Mesothelial cell of epicardium (in vitro differentiated cells): ENCODE measurements at regions not wholly inside any gene's neighbourhood (a gene's known extent, or its start where the extent isn't known, plus 50 kb on each side); places are given as distances from the start of the nearest gene placed in this dataset.

ENCODE experiments used
- DNase-seq, 2 experiments: peaks; one replicate each; pipeline ENCODE4 v3.0.0; 2021; ENCODE audit warnings: low spot score in 2 of 2; ENCODE audit not compliant: unreplicated experiment in 2 of 2
- H3K27ac Mint-ChIP-seq: 2 replicates; pipeline ENCODE4 v1.8.0; 2021; ENCODE audit warnings: mixed read lengths
- H3K27me3 Mint-ChIP-seq: 2 replicates; pipeline ENCODE4 v1.8.0; 2021; ENCODE audit warnings: low read depth, mixed read lengths
- H3K36me3 Mint-ChIP-seq: 2 replicates; pipeline ENCODE4 v1.8.0; 2021; ENCODE audit warnings: mixed read lengths
- H3K4me1 Mint-ChIP-seq: 2 replicates; pipeline ENCODE4 v1.8.0; 2021; ENCODE audit warnings: mixed read lengths
- H3K4me3 Mint-ChIP-seq: 2 replicates; pipeline ENCODE4 v1.8.0; 2021; ENCODE audit warnings: mild to moderate bottlenecking, moderate library complexity, mixed read lengths
- H3K9me3 Mint-ChIP-seq: 2 replicates; pipeline ENCODE4 v1.8.0; 2021; ENCODE audit warnings: mixed read lengths
- CTCF ChIP-seq: fragments of 200-600 bp; sonication (generic); IDR thresholded peaks from one replicate; pipeline ENCODE4 v1.5.0; 2021; ENCODE audit warnings: antibody characterized with exemption; ENCODE audit not compliant: unreplicated experiment

GRCh38 chr4:26021417-26022345 lies 107.7 kb downstream of the SMIM20 start:
- Mint-ChIP-seq H3K4me1 (peaks cover 25% of the 10 kb centered on the region), H3K4me3 (no peak overlapping the region), H3K36me3 (no peaks in the 10 kb centered on the region), H3K9me3 (no peaks in the 10 kb centered on the region), H3K27me3 (peaks cover 14% of the 10 kb centered on the region), H3K27ac (no peak overlapping the region)
- no peak for TF ChIP-seq CTCF
- DNase-seq: no peak

GRCh38 chr4:26022346-26023202 lies 108.6 kb downstream of the SMIM20 start:
- TF ChIP-seq CTCF: no peak
- no peak for DNase-seq
- H3K4me3 Mint-ChIP-seq: no peak overlapping the region
- peaks cover 20% of the 10 kb centered on the region for H3K27me3 Mint-ChIP-seq
- no peaks in the 10 kb centered on the region for H3K9me3 Mint-ChIP-seq
- peaks cover 25% of the 10 kb centered on the region for H3K4me1 Mint-ChIP-seq
- H3K36me3 Mint-ChIP-seq: no peaks in the 10 kb centered on the region
- no peak overlapping the region for H3K27ac Mint-ChIP-seq

- DNase-seq: no peak
Measured at GRCh38 chr4:26023203-26023972, 109.4 kb downstream of the SMIM20 start.

DNA sequence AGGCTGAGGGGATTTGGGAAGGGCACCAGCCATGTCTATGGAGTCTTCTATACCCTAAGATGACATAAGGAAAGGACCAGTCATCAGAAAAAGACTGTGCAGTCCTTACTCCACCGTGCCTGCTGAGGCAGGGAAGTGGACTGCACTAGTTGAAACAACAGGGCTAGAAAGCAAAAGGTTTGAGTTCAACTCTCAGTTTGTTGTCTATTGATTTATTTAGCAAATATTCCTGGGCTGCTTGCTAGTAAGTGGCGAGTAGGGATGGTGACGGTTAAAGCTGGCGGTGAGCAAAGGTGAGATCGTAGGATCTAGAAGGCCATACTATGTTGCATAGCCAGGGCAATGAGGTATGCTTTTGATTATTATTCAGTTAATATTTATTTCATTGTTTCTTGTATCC lies 110.1 kb downstream of the SMIM20 start:
- Mint-ChIP-seq H3K9me3 (no peaks in the 10 kb centered on the region), H3K27me3 (peaks cover 24% of the 10 kb centered on the region), H3K27ac (no peak overlapping the region), H3K36me3 (no peaks in the 10 kb centered on the region), H3K4me1 (peaks cover 25% of the 10 kb centered on the region), H3K4me3 (no peak overlapping the region)
- no peak for TF ChIP-seq CTCF
- no peak for DNase-seq

More at GRCh38 chr4:26023203-26023972, 109.4 kb downstream of the SMIM20 start:
- Mint-ChIP-seq H3K27me3 (peaks cover 20% of the 10 kb centered on the region), H3K36me3 (no peaks in the 10 kb centered on the region), H3K4me3 (no peak overlapping the region), H3K9me3 (no peaks in the 10 kb centered on the region), H3K4me1 (peaks cover 25% of the 10 kb centered on the region), H3K27ac (no peak overlapping the region)
- no peak for TF ChIP-seq CTCF

DNA sequence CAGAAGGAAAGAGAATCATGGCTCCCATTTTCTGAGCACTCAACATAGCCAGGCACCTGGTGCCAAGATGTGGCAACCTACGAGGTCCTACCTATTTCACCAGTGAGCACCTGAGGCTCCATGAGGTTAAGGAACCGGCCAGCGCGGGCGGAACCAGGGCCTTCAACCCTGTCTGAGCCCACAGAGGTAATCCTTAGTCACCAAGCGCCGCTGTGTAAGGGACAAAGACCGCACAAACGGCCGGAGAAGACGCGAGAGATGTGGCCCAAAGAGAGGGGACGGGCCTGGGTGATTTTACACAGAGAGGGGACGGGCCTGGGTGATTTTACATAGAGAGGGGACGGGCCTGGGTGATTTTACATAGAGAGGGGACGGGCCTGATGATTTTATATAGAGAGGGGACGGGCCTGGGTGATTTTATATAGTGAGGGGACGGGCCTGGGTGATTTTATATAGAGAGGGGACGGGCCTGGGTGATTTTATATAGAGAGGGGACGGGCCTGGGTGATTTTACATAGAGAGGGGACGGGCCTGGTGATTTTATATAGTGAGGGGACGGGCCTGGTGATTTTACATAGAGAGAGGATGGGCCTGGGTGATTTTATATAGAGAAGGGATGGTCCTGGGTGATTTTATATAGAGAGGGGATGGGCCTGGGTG lies 114.2 kb downstream of the SMIM20 start:
- H3K36me3 Mint-ChIP-seq: no peaks in the 10 kb centered on the region
- no peak for DNase-seq
- H3K4me1 Mint-ChIP-seq: peaks cover 18% of the 10 kb centered on the region
- no peaks in the 10 kb centered on the region for H3K9me3 Mint-ChIP-seq
- TF ChIP-seq CTCF: no peak
- H3K27ac Mint-ChIP-seq: no peak overlapping the region
- H3K27me3 Mint-ChIP-seq: peaks cover 35% of the 10 kb centered on the region
- H3K4me3 Mint-ChIP-seq: no peak overlapping the region
